ENCODE measurements at regions not wholly inside any gene's neighbourhood (a gene's known extent, or its start where the extent isn't known, plus 50 kb on each side); places are given as distances from the start of the nearest gene placed in this dataset.

DNA sequence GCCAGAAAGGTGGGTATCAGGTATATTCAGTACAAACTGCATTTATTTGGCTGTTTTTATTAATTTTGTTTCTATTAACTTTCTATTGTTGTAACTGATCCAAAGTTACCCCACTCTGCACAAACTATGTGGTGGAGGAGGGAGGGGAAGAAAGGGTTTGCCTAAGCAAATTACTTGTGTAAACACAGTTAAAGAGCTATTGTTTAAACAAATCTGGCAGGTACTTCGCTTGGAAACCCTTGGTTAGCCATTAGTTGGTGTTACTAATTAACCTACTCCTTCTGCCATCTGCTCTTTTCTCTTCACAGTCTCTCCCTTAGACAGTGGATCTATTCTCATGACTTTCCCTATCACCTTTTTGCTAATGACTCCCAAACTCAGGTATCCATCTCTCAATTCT is 328.4 kb upstream of the NECTIN3 start:
- H3K27ac Mint-ChIP-seq, result no peak overlapping the region
- peaks cover 8% of the 10 kb centered on the region for H3K27me3 Mint-ChIP-seq
- H3K4me1 Mint-ChIP-seq, result no peaks in the 10 kb centered on the region
- no peak overlapping the region for H3K4me3 Mint-ChIP-seq
- DNase-seq, result no peak
- H3K9me3 Mint-ChIP-seq, result no peaks in the 10 kb centered on the region
- intact Hi-C loops (cut with micrococcal nuclease), result no loop called here
- no peaks in the 10 kb centered on the region for H3K36me3 Mint-ChIP-seq (ENCODE audit: low read depth)

DNA sequence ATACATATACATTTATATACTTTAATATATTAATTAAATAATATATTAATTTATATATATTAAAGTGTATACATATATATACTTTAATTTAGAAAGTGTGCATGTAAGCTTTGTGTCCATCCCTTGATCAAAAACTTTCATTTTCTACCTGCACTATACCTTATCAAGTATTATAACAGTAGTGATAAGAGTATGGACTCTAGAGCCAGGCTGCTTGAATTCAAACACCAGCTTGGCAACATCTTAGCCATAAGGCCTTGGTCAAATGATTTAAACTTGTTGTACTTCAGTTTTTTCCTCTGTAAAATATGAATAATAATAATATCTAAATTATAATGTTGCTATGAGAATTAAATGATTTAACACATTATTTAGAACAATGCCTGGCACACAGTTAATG is 327.6 kb upstream of the NECTIN3 start:
- Mint-ChIP-seq H3K36me3 (ENCODE audit: low read depth) (no peaks in the 10 kb centered on the region), H3K4me1 (no peaks in the 10 kb centered on the region), H3K9me3 (no peaks in the 10 kb centered on the region), H3K27me3 (peaks cover 8% of the 10 kb centered on the region), H3K4me3 (no peak overlapping the region), H3K27ac (no peak overlapping the region)
- intact Hi-C loops (cut with micrococcal nuclease), result no loop called here
- DNase-seq, result no peak

DNA sequence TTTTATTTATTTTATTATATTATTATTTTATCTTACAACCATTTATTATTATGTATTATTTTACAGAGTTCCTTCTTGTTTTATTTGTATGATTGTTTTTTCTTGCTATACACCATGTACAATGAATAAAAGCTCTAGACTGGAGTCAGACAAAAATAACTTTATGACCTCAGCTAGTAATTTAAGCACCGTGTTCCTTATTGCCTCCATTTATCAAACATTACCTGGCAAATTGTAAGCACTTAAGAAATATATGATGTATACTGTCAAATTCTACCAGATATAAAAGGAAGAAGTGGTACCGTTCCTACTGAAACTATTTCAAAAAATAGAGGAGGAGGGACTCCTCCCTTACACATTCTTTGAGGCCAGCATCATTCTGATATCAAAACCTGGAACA is 326.9 kb upstream of the NECTIN3 start:
- no peaks in the 10 kb centered on the region for H3K9me3 Mint-ChIP-seq
- H3K4me3 Mint-ChIP-seq, result no peak overlapping the region
- DNase-seq, result no peak
- no peaks in the 10 kb centered on the region for H3K4me1 Mint-ChIP-seq
- no peak overlapping the region for H3K27ac Mint-ChIP-seq
- no peaks in the 10 kb centered on the region for H3K36me3 Mint-ChIP-seq (ENCODE audit: low read depth)
- H3K27me3 Mint-ChIP-seq, result peaks cover 8% of the 10 kb centered on the region
- intact Hi-C loops (cut with micrococcal nuclease), result no loop called here

DNA sequence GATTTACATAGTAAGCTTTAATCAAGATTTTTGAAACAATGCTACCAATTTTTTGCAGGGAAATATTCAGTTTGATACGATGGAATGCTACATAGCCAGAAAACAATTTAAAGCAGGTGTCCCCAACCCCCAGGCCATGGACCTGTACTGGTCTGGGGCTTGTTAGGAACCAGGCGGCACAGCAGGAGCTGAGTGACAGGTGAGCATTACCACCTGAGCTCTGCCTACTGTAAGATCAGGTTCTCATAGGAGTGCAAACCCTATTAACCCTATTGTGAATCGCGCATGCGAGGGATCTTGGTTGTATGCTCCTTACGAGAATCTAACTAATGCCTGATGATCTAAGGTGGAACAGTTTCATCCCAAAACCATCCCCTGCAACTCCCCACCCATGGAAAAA is 322.6 kb upstream of the NECTIN3 start:
- no peak for DNase-seq
- Mint-ChIP-seq H3K4me1 (no peaks in the 10 kb centered on the region), H3K4me3 (no peak overlapping the region), H3K27ac (no peak overlapping the region), H3K36me3 (ENCODE audit: low read depth) (no peaks in the 10 kb centered on the region), H3K27me3 (peaks cover 6% of the 10 kb centered on the region), H3K9me3 (no peaks in the 10 kb centered on the region)
- intact Hi-C loops (cut with micrococcal nuclease), result no loop called here

DNA sequence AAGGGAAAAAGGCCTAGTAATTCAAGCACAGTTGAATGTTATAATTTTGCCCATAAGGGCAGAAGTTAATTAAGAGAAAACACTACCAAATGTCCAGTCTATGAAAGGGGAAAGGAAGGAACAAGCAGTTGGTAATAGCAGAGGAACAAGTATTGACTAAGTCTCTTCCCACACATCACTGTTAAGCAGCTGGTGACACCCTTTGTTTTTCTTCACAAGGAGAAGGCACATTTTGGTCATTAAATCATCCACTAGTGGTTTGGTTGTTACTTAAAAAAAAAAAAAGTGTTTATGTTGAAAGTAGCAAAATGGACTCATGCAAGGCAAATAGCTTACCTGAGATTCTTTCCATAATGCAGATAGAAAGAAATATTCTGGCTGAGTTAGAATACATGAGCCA is 321.4 kb upstream of the NECTIN3 start:
- no peak for DNase-seq
- H3K27ac Mint-ChIP-seq, result no peak overlapping the region
- no peaks in the 10 kb centered on the region for H3K36me3 Mint-ChIP-seq (ENCODE audit: low read depth)
- H3K4me3 Mint-ChIP-seq, result no peak overlapping the region
- no peaks in the 10 kb centered on the region for H3K9me3 Mint-ChIP-seq
- no peaks in the 10 kb centered on the region for H3K4me1 Mint-ChIP-seq
- intact Hi-C loops (cut with micrococcal nuclease), result no loop called here
- H3K27me3 Mint-ChIP-seq, result peaks cover 8% of the 10 kb centered on the region

DNA sequence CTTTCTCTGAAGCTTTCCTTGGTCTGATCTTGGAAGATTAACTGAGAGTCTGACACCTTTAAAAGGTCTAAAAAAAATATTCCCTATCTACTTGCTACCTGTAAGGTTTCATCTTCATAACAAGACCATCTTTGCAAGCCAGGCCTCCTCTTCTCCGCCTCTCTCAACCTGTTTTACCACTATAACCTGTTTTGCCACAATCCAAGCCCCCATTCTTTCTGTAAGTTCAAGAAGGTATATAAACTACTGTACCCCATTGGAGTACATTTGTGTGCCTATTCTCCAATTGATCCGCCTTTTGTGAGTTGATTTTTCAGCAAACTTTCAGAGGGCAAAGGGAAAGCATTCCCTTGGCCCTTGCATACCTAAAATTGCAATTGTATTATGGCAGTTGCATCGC is 319.3 kb upstream of the NECTIN3 start:
- Mint-ChIP-seq H3K27me3 (peaks cover 3% of the 10 kb centered on the region), H3K36me3 (ENCODE audit: low read depth) (no peaks in the 10 kb centered on the region), H3K4me1 (no peaks in the 10 kb centered on the region), H3K4me3 (no peak overlapping the region), H3K27ac (no peak overlapping the region), H3K9me3 (no peaks in the 10 kb centered on the region)
- intact Hi-C loops (cut with micrococcal nuclease), result no loop called here
- no peak for DNase-seq

DNA sequence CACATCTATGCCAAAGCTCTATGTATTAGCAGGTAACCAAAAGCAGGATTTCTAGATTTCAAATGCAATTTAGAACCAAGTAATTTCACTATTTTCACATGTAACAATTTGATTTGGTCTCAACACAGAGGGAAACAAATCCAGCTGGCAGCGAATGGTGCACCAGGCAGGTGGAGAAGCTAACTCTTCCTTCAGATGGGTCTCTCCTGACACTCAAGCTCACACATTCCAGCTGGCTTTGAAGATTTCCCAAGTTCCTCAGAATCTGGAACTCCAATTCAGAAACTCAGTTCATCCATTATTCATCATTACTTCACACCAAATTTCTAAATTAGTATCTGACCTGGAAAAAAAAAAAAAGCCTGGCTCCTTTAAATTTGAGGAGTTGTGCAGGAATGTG is 318.1 kb upstream of the NECTIN3 start:
- Mint-ChIP-seq H3K27me3 (peaks cover 3% of the 10 kb centered on the region), H3K4me1 (no peaks in the 10 kb centered on the region), H3K27ac (no peak overlapping the region), H3K4me3 (no peak overlapping the region), H3K36me3 (ENCODE audit: low read depth) (no peaks in the 10 kb centered on the region), H3K9me3 (no peaks in the 10 kb centered on the region)
- intact Hi-C loops (cut with micrococcal nuclease), result no loop called here
- no peak for DNase-seq

DNA sequence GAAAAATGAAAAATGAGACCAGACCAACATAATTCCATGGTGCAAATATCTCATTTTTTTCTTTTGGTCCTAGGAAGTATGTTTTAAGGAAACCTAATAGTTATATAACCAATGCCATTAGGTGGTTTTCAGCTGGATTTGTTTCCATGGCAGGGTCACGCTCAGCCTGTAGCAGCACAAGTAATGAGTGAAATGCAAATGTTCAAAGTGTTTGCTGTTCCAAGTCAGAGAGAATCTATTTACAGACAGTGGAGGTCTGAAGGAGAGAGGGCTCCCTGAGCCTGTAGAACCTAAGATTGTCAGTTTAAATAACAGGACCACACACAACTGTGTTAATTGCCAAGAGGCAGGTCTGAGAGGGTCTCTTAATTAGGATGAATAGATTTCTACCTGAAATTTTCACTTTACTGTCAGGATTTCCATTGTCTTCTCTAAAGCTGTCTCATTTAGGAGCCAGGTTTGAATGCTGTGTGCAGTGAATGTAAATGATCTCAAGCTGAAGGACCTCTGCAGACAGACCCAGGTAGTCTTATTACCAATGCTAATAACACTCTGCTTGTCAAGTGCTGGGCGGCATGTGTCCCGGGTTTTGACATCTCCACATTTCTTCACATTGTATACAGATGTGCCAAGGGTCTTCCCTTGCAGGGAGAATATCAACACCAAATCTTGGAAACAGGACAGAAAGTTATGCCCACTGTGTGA is 317.3 kb upstream of the NECTIN3 start:
- DNase-seq, result no peak
- H3K27me3 Mint-ChIP-seq, result peaks cover 3% of the 10 kb centered on the region
- H3K4me1 Mint-ChIP-seq, result no peaks in the 10 kb centered on the region
- no peak overlapping the region for H3K4me3 Mint-ChIP-seq
- H3K9me3 Mint-ChIP-seq, result no peaks in the 10 kb centered on the region
- H3K27ac Mint-ChIP-seq, result no peak overlapping the region
- intact Hi-C loops (cut with micrococcal nuclease), result no loop called here
- no peaks in the 10 kb centered on the region for H3K36me3 Mint-ChIP-seq (ENCODE audit: low read depth)

DNA sequence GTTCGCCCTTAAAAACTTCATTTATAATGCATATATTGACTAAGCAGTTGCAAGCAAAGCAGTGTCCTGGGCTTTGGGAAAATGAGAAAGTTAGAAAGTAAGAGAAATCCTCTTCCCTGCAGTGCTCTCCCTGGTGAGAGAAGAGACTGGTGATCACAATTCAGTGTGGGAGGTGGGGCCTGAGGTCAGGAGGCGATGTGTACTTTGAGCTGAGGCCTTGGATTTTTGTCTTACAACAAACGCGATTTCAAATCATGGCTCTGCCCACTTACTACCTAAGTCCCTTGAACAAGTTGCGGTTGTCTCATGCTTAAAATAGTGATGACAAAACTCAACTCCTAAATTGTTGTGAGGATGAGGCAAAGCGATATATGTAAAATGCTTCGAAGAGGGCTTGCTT is 316.3 kb upstream of the NECTIN3 start:
- no peak for DNase-seq
- no peaks in the 10 kb centered on the region for H3K9me3 Mint-ChIP-seq

DNA sequence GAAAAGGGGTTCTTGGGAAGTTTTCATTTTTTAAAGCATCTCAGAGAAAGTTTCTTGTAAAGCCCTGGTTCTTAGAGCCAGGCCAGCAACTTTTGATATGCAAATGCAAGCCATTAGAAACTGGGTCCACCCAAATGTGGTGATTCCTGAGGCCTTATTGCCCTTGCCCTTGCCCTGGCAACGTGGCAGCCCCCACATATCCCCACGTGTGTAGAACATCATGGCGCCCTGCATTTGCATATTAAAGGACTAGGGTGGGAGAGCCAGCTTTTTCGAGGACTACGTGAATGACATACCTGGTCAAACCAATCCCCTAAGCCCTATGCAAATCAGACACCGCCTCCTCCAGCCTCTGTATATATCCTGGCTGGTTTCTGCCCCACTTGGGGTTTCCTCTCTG is 314.9 kb upstream of the NECTIN3 start:
- DNase-seq, result no peak
- Mint-ChIP-seq H3K27me3 (peaks cover 5% of the 10 kb centered on the region), H3K27ac (no peak overlapping the region), H3K36me3 (ENCODE audit: low read depth) (no peaks in the 10 kb centered on the region), H3K4me1 (no peaks in the 10 kb centered on the region), H3K4me3 (no peak overlapping the region), H3K9me3 (no peaks in the 10 kb centered on the region)
- intact Hi-C loops (cut with micrococcal nuclease), result no loop called here

More for the DNA sequence above, 316.3 kb upstream of the NECTIN3 start:
- intact Hi-C loops (cut with micrococcal nuclease), result no loop called here
- H3K36me3 Mint-ChIP-seq (ENCODE audit: low read depth), result no peaks in the 10 kb centered on the region
- H3K27ac Mint-ChIP-seq, result no peak overlapping the region
- peaks cover 3% of the 10 kb centered on the region for H3K27me3 Mint-ChIP-seq
- no peaks in the 10 kb centered on the region for H3K4me1 Mint-ChIP-seq
- H3K4me3 Mint-ChIP-seq, result no peak overlapping the region

DNA sequence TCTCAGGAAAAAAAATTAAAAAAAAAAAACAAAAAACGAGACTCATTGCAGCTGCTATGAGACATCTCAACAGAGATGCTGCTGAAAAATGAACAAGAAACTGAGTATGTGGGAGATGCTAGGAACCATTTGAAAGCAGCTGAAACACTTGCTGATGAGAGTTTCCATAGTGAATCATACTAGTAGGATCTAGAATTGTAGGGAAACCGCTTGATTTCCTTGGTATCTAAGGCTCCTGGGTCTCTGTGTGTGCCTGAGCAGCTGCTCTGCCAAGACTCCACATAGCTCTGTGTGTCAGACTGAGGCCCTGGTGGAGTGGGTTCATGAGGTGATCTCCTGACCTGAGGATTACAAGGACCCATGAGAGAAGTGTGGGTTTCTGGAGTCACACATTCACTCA is 313.4 kb upstream of the NECTIN3 start:
- Mint-ChIP-seq H3K4me1 (no peaks in the 10 kb centered on the region), H3K27me3 (peaks cover 5% of the 10 kb centered on the region), H3K4me3 (no peak overlapping the region), H3K9me3 (no peaks in the 10 kb centered on the region), H3K27ac (no peak overlapping the region), H3K36me3 (ENCODE audit: low read depth) (no peaks in the 10 kb centered on the region)
- intact Hi-C loops (cut with micrococcal nuclease), result no loop called here
- DNase-seq, result no peak

DNA sequence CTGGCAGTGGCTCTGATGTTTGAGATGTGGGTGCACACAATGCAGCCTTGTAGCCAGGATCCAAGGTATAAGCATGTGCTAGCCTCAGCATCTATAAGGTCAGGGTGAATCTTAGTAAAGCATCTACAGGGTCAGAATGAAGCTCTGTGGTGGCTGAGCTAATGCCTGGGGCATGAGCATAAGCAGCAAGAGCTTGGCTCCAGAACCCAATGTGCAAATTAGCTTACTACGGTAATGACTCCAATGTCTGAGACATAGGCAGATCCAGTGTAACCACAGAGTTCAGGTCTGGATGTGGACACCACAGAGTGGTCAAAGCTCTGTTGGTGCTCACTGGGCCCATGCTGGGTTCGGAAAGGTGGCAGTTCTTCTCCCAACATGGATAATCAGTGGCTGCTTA is 304.5 kb upstream of the NECTIN3 start:
- no peak overlapping the region for H3K4me3 Mint-ChIP-seq
- H3K4me1 Mint-ChIP-seq, result peaks cover 6% of the 10 kb centered on the region
- H3K9me3 Mint-ChIP-seq, result no peaks in the 10 kb centered on the region
- intact Hi-C loops (cut with micrococcal nuclease), result no loop called here
- no peak overlapping the region for H3K27ac Mint-ChIP-seq
- no peak for DNase-seq
- H3K27me3 Mint-ChIP-seq, result peaks cover 2% of the 10 kb centered on the region
- H3K36me3 Mint-ChIP-seq (ENCODE audit: low read depth), result no peaks in the 10 kb centered on the region

DNA sequence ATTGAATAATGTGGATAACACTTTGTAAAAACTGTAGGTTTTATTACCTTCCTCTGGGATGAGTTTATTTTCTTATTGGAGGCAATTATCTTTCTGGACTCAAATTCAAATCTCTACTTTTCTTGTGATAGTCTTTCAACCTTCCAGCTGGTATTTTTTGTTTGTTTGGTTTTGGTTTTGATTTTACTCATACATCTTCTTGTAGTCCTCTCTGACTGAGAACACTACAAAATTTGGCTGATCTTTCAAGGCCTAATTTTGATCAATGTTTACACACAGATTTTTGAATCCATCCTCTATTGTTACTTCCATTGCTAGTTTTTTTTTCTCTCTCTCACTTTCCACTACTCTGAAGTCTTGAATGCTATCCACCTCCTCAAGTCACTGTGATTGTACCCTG is 303.8 kb upstream of the NECTIN3 start:
- Mint-ChIP-seq H3K9me3 (no peaks in the 10 kb centered on the region), H3K4me3 (no peak overlapping the region), H3K36me3 (ENCODE audit: low read depth) (no peaks in the 10 kb centered on the region), H3K27me3 (peaks cover 3% of the 10 kb centered on the region), H3K4me1 (peaks cover 6% of the 10 kb centered on the region), H3K27ac (no peak overlapping the region)
- DNase-seq, result no peak
- intact Hi-C loops (cut with micrococcal nuclease), result no loop called here

DNA sequence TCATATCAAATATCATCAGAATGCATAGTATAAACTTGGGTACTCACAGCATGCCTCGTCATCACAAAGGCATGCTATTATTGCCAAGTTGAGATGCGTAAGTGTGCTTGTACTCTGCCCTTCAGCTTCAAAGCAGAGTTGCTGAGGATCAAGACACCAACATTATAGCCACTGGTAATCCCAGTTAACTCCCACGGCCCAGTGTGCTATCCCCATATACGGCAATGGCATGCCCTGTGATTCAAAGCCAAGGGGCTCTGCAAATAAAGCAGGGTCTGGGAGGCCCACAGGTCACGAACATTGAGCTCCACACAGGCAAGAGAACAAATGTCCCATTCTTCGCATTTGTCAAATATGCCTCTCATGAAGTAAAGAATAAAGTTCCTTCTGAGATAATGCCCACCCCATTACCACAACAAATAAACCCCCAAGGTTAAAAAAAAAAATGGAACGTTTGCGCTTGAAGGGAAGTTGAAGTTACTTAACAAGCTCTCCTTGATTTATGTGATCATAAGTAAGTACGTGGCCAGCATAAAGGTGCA is 298.1 kb upstream of the NECTIN3 start:
- Mint-ChIP-seq H3K36me3 (ENCODE audit: low read depth) (no peaks in the 10 kb centered on the region), H3K9me3 (no peaks in the 10 kb centered on the region)
- intact Hi-C loops (cut with micrococcal nuclease), result no loop called here

More for the DNA sequence above, 298.1 kb upstream of the NECTIN3 start:
- Mint-ChIP-seq H3K4me1 (no peaks in the 10 kb centered on the region), H3K4me3 (no peak overlapping the region), H3K27ac (no peak overlapping the region), H3K27me3 (peaks cover 2% of the 10 kb centered on the region)
- no peak for DNase-seq
